Choroid plexus epithelial cell (primary cell): ENCODE measurements at regions not wholly inside any gene's neighbourhood (a gene's known extent, or its start where the extent isn't known, plus 50 kb on each side); places are given as distances from the start of the nearest gene placed in this dataset.
"Not testable (repeated sequence)": the region's sequence is repeated elsewhere in the genome, so short reads cannot be mapped to it uniquely, and the experiment has no call there.

Source experiments
- DNase-seq: peaks from one replicate; pipeline ENCODE4 v3.0.0-alpha.2; 2010; ENCODE audit warnings: low read depth
- H3K4me3 ChIP-seq: 2 replicates; pipeline ENCODE4 v1.5.1; 2011; ENCODE audit warnings: low read depth, mild to moderate bottlenecking, control low read depth, low read length, moderate library complexity
- TF ChIP-seq, protein P1 (sequence below): conservative IDR thresholded peaks from 2 replicates; pipeline ENCODE4 v1.5.1; 2011; ENCODE audit warnings: low read depth, mild to moderate bottlenecking, control low read depth, inconsistent platforms, low read length, moderate library complexity

DNA sequence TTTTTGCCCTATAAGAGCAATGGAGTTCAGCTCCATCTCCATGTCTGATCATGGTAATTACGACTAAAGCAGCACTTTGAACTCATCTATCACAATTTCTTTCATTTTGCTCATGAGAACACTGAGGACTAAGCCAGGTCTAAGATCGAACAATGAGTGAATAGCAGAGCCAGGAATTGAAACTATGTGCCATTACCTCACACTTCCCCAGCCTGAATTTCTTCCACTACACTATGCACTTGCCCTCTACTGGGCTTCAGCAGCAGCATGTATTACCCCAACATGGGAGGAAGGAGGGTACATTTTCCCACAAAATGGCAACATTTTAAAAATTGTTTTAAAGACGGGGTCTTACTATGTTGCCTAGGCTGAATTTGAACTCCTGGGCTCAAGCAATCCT is 274.7 kb upstream of the FGF13 start:
- TF ChIP-seq, protein P1, sequence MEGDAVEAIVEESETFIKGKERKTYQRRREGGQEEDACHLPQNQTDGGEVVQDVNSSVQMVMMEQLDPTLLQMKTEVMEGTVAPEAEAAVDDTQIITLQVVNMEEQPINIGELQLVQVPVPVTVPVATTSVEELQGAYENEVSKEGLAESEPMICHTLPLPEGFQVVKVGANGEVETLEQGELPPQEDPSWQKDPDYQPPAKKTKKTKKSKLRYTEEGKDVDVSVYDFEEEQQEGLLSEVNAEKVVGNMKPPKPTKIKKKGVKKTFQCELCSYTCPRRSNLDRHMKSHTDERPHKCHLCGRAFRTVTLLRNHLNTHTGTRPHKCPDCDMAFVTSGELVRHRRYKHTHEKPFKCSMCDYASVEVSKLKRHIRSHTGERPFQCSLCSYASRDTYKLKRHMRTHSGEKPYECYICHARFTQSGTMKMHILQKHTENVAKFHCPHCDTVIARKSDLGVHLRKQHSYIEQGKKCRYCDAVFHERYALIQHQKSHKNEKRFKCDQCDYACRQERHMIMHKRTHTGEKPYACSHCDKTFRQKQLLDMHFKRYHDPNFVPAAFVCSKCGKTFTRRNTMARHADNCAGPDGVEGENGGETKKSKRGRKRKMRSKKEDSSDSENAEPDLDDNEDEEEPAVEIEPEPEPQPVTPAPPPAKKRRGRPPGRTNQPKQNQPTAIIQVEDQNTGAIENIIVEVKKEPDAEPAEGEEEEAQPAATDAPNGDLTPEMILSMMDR: no peak
- H3K4me3 ChIP-seq: no peak overlapping the region
- DNase-seq: no peak

DNA sequence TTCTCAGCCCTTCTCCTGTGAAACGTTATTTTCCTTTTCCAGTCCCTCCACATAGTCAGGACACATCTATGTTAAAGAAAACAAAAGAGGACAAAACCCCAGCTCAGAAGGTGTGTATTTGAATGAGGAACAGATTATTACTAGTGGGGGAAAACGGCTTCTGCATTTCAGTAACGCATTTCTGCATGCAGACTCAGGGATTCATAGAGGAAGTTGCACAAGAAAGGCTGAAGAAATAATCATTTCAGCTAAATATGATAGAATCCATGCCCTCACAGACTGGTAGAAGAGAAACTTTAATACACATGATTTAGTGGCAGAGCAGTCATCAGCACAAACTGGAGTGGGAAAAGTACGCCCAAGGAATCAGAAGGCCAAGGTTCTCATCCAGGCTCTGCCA is 270.8 kb upstream of the FGF13 start:
- no peak overlapping the region for H3K4me3 ChIP-seq
- TF ChIP-seq, protein P1: no peak
- DNase-seq: no peak

DNA sequence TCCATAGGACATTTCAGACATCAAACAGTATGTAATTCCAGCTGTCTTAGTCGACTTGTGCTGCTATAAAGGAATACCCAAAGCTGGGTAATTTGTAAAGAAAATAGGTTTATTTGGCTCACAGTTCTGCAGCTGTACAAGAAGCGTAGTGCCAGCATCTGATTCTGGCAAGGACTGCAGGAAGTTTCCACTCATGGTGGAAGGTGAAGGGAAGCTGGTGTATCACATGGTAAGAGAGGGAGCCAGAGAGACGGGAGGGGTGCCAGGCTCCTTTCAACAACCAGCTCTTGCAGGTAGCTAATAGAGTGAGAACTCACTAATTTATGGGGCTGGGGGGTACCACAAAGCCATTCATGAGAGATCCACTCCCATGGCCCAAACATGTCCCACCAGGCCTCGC is 253.0 kb upstream of the FGF13 start:
- no peak for DNase-seq
- TF ChIP-seq, protein P1: no peak
- H3K4me3 ChIP-seq: no peak overlapping the region

DNA sequence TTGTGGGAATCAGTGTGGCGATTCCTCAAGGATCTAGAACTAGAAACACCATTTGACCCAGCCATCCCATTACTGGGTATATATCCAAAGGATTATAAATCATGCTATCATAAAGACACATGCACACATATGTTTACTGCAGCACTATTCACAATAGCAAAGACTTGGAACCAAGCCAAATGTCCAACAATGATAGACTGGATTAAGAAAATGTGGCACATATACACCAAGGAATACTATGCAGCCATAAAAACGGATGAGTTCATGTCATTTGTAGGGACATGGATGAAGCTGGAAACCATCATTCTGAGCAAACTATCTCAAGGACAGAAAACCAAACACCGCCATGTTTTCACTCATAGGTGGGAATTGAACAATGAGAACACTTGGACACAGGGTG is 250.9 kb upstream of the FGF13 start:
- DNase-seq, H3K4me3 ChIP-seq: not testable (repeated sequence)

DNA sequence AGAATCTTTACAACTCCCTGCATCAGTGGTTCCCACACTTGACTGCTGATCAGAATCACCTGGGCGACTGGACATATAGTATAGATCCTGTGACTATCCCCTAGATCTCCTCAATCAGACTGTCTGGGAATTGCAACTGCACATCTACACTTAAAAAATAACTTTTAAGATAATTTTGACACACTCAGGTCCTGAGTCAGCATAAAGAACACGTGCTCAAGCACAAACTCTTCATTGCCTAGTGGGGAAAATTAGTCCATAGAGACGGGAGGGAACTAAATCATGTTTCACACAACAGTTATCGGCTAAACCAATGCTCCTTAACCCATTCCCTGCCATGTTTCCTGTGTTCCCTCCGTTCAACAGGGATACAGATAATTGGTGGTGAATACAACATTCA is 243.5 kb upstream of the FGF13 start:
- no peak overlapping the region for H3K4me3 ChIP-seq
- TF ChIP-seq, protein P1: no peak
- DNase-seq: no peak

DNA sequence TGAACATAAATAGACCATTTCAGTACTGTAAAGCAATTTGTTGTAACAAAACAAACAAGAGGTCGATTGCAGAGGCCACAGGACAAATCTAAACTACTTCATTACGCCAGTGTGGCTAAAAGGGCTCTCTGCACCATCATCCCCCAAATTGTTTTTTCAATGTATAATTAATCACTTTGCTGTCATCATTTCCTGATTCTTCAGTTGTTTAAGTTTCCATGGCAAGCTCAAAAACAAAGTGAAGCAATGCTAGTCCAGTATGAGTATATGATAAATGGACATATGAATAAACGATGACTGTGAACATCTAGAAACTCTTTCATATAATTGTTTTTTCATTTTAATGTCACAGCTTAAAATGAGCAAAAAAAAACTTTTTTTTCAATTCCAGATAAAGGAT is 235.4 kb upstream of the FGF13 start:
- no peak overlapping the region for H3K4me3 ChIP-seq
- DNase-seq: no peak
- TF ChIP-seq, protein P1: no peak

DNA sequence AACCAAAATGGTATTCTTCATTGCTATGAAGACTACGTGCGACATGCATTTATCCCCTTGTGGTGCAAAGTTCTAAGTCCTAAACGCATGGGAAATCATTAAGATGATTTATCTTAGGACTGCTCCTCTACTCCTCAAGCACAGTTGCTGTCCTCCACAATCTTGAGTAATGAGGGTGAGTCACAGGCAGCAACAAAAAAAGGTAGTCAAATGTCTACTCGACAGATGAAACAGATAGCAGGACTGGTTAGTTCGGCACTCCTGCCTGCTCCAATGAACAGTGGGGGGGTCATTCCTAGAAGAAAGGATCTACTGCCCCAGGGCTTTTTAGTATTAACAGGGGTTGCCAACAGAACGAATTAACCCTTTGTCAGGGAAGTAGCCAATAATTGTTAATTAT is 233.7 kb upstream of the FGF13 start:
- TF ChIP-seq, protein P1: no peak
- no peak overlapping the region for H3K4me3 ChIP-seq
- no peak for DNase-seq

DNA sequence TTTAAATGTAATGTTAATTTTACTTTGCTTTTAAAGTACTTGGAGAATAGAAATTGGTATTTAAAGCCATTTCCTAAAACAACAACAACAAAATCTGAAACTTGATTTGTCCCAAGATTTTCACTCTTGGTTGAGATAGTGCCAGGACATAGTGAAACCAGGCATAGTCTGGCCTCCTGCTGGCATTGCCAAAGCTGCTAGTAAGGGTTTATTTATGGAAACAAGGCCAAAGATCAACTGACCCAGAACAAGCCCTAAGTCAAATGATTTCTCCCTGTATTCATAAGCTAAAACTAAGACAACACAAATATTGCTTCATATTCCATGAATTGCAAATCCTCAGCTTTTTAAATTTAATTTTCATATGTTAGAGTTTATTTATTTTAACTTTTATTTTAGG is 227.5 kb upstream of the FGF13 start:
- TF ChIP-seq, protein P1: no peak
- no peak overlapping the region for H3K4me3 ChIP-seq
- no peak for DNase-seq
